Cardiac muscle cell (in vitro differentiated cells and primary cell): ENCODE measurements at regions not wholly inside any gene's neighbourhood (a gene's known extent, or its start where the extent isn't known, plus 50 kb on each side); places are given as distances from the start of the nearest gene placed in this dataset.

ENCODE experiments used
- DNase-seq, 2 donors: peaks; one replicate each; pipeline versions ENCODE4 v3.0.0 to v3.0.0-alpha.2; 2010 to 2017; ENCODE audit warnings: low read depth in 1 of 2, low spot score in 1 of 2
- H3K27ac ChIP-seq: fragments of 200-600 bp; sonication (generic); 2 replicates; pipeline ENCODE4 v1.5.1; 2016
- H3K27me3 ChIP-seq: fragments of 200-600 bp; sonication (generic); 2 replicates; pipeline ENCODE4 v1.6.0; 2016; ENCODE audit warnings: control low read depth
- H3K36me3 ChIP-seq: fragments of 200-600 bp; sonication (generic); 2 replicates; pipeline ENCODE4 v1.5.1; 2016; ENCODE audit warnings: control low read depth
- H3K4me1 ChIP-seq: fragments of 200-600 bp; sonication (generic); 2 replicates; pipeline ENCODE4 v1.8.1; 2017; ENCODE audit warnings: low read depth, mild to moderate bottlenecking, mixed run types
- H3K4me3 ChIP-seq: fragments of 200-600 bp; sonication (generic); 2 replicates; pipeline ENCODE4 v1.5.1; 2016; ENCODE audit warnings: mild to moderate bottlenecking
- H3K9me3 ChIP-seq: fragments of 200-600 bp; sonication (generic); 2 replicates; pipeline ENCODE4 v1.5.1; 2017; ENCODE audit warnings: low read depth, mild to moderate bottlenecking, control low read depth
- TF ChIP-seq, protein P1 (sequence below): IDR thresholded peaks from 2 replicates; pipeline ENCODE4 v1.5.1; 2012; ENCODE audit warnings: low read depth, mild to moderate bottlenecking, low read length

- no peak overlapping the region for H3K4me3 ChIP-seq
- H3K27me3 ChIP-seq = no peaks in the 10 kb centered on the region
- no peaks in the 10 kb centered on the region for H3K36me3 ChIP-seq
- no peak overlapping the region for H3K27ac ChIP-seq
- H3K9me3 ChIP-seq = no peaks in the 10 kb centered on the region
- no peak for DNase-seq
- TF ChIP-seq, protein P1, sequence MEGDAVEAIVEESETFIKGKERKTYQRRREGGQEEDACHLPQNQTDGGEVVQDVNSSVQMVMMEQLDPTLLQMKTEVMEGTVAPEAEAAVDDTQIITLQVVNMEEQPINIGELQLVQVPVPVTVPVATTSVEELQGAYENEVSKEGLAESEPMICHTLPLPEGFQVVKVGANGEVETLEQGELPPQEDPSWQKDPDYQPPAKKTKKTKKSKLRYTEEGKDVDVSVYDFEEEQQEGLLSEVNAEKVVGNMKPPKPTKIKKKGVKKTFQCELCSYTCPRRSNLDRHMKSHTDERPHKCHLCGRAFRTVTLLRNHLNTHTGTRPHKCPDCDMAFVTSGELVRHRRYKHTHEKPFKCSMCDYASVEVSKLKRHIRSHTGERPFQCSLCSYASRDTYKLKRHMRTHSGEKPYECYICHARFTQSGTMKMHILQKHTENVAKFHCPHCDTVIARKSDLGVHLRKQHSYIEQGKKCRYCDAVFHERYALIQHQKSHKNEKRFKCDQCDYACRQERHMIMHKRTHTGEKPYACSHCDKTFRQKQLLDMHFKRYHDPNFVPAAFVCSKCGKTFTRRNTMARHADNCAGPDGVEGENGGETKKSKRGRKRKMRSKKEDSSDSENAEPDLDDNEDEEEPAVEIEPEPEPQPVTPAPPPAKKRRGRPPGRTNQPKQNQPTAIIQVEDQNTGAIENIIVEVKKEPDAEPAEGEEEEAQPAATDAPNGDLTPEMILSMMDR = no peak
- H3K4me1 ChIP-seq = no peaks in the 10 kb centered on the region
Measured at GRCh38 chr4:42724451-42724850, 67.5 kb upstream of the ATP8A1 start.

- no peaks in the 10 kb centered on the region for H3K27me3 ChIP-seq
- no peak overlapping the region for H3K27ac ChIP-seq
- no peak for DNase-seq
- TF ChIP-seq, protein P1 = no peak
- no peaks in the 10 kb centered on the region for H3K9me3 ChIP-seq
- no peaks in the 10 kb centered on the region for H3K36me3 ChIP-seq
- H3K4me3 ChIP-seq = no peak overlapping the region
- no peaks in the 10 kb centered on the region for H3K4me1 ChIP-seq
Measured at GRCh38 chr4:42720533-42720932, 63.6 kb upstream of the ATP8A1 start.

DNA sequence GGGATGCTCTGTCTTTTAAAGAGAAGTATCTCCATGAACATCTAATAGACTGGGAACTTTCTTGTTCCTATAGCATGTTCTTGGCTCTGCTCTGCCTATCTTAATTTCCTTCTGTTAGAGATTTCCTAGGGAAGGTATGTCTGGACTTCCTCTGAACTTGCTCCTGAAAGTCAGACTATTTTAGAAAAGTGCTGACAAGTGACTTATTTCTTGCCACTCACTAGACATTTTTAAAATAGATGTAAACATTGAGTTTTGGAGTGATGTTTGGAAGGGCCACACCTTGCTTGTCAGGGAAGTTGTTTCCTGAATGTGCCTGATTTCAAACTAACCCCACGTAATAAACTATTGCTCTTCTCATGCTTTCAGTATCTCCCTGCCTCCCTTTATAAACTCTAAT is 62.4 kb upstream of the ATP8A1 start:
- Histone ChIP-seq H3K27me3 (no peaks in the 10 kb centered on the region), H3K4me3 (no peak overlapping the region)
- TF ChIP-seq, protein P1 = no peak

DNA sequence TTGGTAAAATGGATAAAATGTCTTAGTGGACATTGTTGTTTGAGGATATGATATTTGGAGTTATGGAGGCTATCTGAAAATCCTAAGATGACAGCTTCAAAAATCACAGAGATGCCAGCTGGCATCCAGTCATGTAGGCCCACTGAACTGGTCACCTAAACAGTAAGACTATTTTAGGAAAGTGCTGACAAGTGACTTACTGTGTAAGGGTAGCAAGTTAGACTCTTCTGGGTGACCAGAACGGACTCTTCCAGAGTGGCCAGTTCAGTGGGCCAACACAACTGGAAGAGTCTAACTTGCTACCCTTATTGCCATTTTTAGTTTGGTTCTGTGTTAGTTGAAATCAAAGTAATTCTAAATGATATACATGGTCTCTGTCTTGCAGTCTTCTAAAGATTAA is 61.4 kb upstream of the ATP8A1 start:
- H3K9me3 ChIP-seq = no peaks in the 10 kb centered on the region
- no peak overlapping the region for H3K27ac ChIP-seq
- H3K4me1 ChIP-seq = no peaks in the 10 kb centered on the region
- no peak for DNase-seq
- TF ChIP-seq, protein P1 = no peak
- no peaks in the 10 kb centered on the region for H3K36me3 ChIP-seq
- no peaks in the 10 kb centered on the region for H3K27me3 ChIP-seq
- H3K4me3 ChIP-seq = no peak overlapping the region

More for the DNA sequence above, 62.4 kb upstream of the ATP8A1 start:
- no peaks in the 10 kb centered on the region for H3K9me3 ChIP-seq
- H3K36me3 ChIP-seq = no peaks in the 10 kb centered on the region
- DNase-seq = no peak
- no peaks in the 10 kb centered on the region for H3K4me1 ChIP-seq
- H3K27ac ChIP-seq = no peak overlapping the region

DNA sequence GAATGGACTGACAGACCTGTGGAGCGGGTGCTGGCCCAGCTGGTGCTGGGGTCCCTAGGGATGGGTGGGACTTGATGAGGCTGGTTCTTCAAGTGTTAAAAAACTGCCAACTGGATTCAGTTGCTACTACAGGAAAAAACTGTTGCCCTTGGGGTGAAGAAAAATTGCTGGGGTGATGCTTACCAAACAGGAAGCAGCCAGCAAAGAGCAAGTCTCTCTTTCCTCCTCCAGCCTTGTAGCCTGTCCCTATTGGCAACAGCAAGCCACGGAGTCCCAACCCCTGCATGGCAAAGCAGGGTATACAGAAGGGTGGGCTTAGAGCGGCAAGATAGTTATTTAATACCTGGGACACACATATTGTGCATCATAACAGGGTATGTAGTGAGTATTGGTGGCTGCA is 60.1 kb upstream of the ATP8A1 start:
- Histone ChIP-seq H3K9me3 (no peaks in the 10 kb centered on the region), H3K4me1 (no peaks in the 10 kb centered on the region), H3K36me3 (no peaks in the 10 kb centered on the region), H3K27me3 (no peaks in the 10 kb centered on the region), H3K4me3 (no peak overlapping the region), H3K27ac (no peak overlapping the region)
- TF ChIP-seq, protein P1 = no peak
- no peak for DNase-seq
